ENCODE measurements at regions not wholly inside any gene's neighbourhood (a gene's known extent, or its start where the extent isn't known, plus 50 kb on each side); places are given as distances from the start of the nearest gene placed in this dataset.

GRCh38 chr14:84027351-84027750, 1502.6 kb upstream of the FLRT2 start:
- Histone ChIP-seq H3K4me1 (ENCODE audit: control insufficient read depth in 5 of 5, insufficient read depth in 5 of 5, low read length in 5 of 5) (peaks cover 0 to 14% (median 4%) of the 10 kb centered on the region in 5 donors), H3K9ac (ENCODE audit: insufficient read depth in 1 of 2, low read length in 2 of 2) (no peak overlapping the region), H3K27me3 (ENCODE audit: control insufficient read depth in 3 of 3, insufficient read depth in 3 of 3, low read length in 2 of 3) (no peaks in the 10 kb centered on the region), H3K9me3 (ENCODE audit: control insufficient read depth in 4 of 4, insufficient read depth in 3 of 4, low read length in 3 of 4) (no peaks in the 10 kb centered on the region), H3K27ac (ENCODE audit: low read depth in 1 of 2, low read length in 1 of 2) (no peak overlapping the region), H3K36me3 (ENCODE audit: control insufficient read depth in 4 of 4, insufficient read depth in 4 of 4, low read length in 4 of 4) (no peaks in the 10 kb centered on the region), H3K4me3 (no peak overlapping the region)
- ATAC-seq (ENCODE audit: insufficient read depth, low FRiP score) (no peak), DNase-seq (no peak)
- TF ChIP-seq CTCF (IDR thresholded peaks at IDR 0.05; ENCODE audit: control extremely low read depth, extremely low read depth), result no peak

GRCh38 chr14:84028080-84028604, 1501.8 kb upstream of the FLRT2 start:
- no peak overlapping the region for H3K27ac ChIP-seq (ENCODE audit: low read depth in 1 of 2, low read length in 1 of 2)
- TF ChIP-seq CTCF (IDR thresholded peaks at IDR 0.05; ENCODE audit: control extremely low read depth, extremely low read depth), result no peak
- H3K4me1 ChIP-seq (ENCODE audit: control insufficient read depth in 5 of 5, insufficient read depth in 5 of 5, low read length in 5 of 5), result peaks cover 0 to 13% (median 4%) of the 10 kb centered on the region in 5 donors
- no peak overlapping the region for H3K4me3 ChIP-seq
- H3K9ac ChIP-seq (ENCODE audit: insufficient read depth in 1 of 2, low read length in 2 of 2), result no peak overlapping the region
- H3K9me3 ChIP-seq (ENCODE audit: control insufficient read depth in 4 of 4, insufficient read depth in 3 of 4, low read length in 3 of 4), result no peaks in the 10 kb centered on the region
- H3K36me3 ChIP-seq (ENCODE audit: control insufficient read depth in 4 of 4, insufficient read depth in 4 of 4, low read length in 4 of 4), result no peaks in the 10 kb centered on the region
- no peak for DNase-seq
- no peaks in the 10 kb centered on the region for H3K27me3 ChIP-seq (ENCODE audit: control insufficient read depth in 3 of 3, insufficient read depth in 3 of 3, low read length in 2 of 3)
- 78 to 84% methylated on average over 5 of the region's 5 CpGs for WGBS, 2 donors
- no peak for ATAC-seq (ENCODE audit: insufficient read depth, low FRiP score)

GRCh38 chr14:84029246-84029645, 1500.7 kb upstream of the FLRT2 start:
- no peak overlapping the region for H3K27ac ChIP-seq (ENCODE audit: low read depth in 1 of 2, low read length in 1 of 2)
- H3K9me3 ChIP-seq (ENCODE audit: control insufficient read depth in 4 of 4, insufficient read depth in 3 of 4, low read length in 3 of 4), result no peaks in the 10 kb centered on the region
- no peaks in the 10 kb centered on the region for H3K27me3 ChIP-seq (ENCODE audit: control insufficient read depth in 3 of 3, insufficient read depth in 3 of 3, low read length in 2 of 3)
- no peak for DNase-seq
- H3K4me1 ChIP-seq (ENCODE audit: control insufficient read depth in 5 of 5, insufficient read depth in 5 of 5, low read length in 5 of 5), result peaks cover 0 to 8% (median 4%) of the 10 kb centered on the region in 5 donors
- no peak for ATAC-seq (ENCODE audit: insufficient read depth, low FRiP score)
- no peak overlapping the region for H3K9ac ChIP-seq (ENCODE audit: insufficient read depth in 1 of 2, low read length in 2 of 2)
- H3K4me3 ChIP-seq, result no peak overlapping the region
- TF ChIP-seq CTCF (IDR thresholded peaks at IDR 0.05; ENCODE audit: control extremely low read depth, extremely low read depth), result no peak
- H3K36me3 ChIP-seq (ENCODE audit: control insufficient read depth in 4 of 4, insufficient read depth in 4 of 4, low read length in 4 of 4), result no peaks in the 10 kb centered on the region

GRCh38 chr14:84029720-84030119, 1500.2 kb upstream of the FLRT2 start:
- no peak for DNase-seq
- WGBS, 2 donors, result 65 to 73% methylated on average over 7 of the region's 7 CpGs
- peaks cover 0 to 8% (median 4%) of the 10 kb centered on the region in 5 donors for H3K4me1 ChIP-seq (ENCODE audit: control insufficient read depth in 5 of 5, insufficient read depth in 5 of 5, low read length in 5 of 5)

More at GRCh38 chr14:84029720-84030119, 1500.2 kb upstream of the FLRT2 start:
- Histone ChIP-seq H3K36me3 (ENCODE audit: control insufficient read depth in 4 of 4, insufficient read depth in 4 of 4, low read length in 4 of 4) (no peaks in the 10 kb centered on the region), H3K4me3 (no peak overlapping the region), H3K27ac (ENCODE audit: low read depth in 1 of 2, low read length in 1 of 2) (no peak overlapping the region), H3K27me3 (ENCODE audit: control insufficient read depth in 3 of 3, insufficient read depth in 3 of 3, low read length in 2 of 3) (no peaks in the 10 kb centered on the region), H3K9ac (ENCODE audit: insufficient read depth in 1 of 2, low read length in 2 of 2) (peak overlapping the region in 1 of 2 donors; percentile 5), H3K9me3 (ENCODE audit: control insufficient read depth in 4 of 4, insufficient read depth in 3 of 4, low read length in 3 of 4) (no peaks in the 10 kb centered on the region)
- TF ChIP-seq CTCF (IDR thresholded peaks at IDR 0.05; ENCODE audit: control extremely low read depth, extremely low read depth), result no peak
- ATAC-seq (ENCODE audit: insufficient read depth, low FRiP score), result no peak
